ENCODE measurements at regions not wholly inside any gene's neighbourhood (a gene's known extent, or its start where the extent isn't known, plus 50 kb on each side); places are given as distances from the start of the nearest gene placed in this dataset.

DNA sequence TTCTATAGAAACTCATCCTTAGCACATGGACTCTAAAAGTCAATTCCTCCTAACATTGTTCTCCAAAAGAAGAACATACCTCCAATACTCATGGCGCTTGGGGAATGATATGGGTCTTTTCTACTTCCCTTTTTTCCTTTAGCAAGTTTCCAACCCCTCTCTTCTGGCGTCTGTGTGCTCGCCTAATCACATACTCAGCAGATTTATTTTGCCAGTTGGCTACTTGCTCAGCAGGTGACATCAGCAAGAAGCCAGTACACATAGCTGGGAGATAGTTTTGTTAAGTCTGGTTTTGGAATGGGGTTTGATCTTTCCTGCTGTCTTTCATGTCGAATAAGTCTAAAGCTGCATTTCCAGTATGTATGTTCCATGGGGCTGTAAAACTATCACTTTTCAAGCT is 193.8 kb downstream of the POM121L12 start:
- TF ChIP-seq, protein P1, sequence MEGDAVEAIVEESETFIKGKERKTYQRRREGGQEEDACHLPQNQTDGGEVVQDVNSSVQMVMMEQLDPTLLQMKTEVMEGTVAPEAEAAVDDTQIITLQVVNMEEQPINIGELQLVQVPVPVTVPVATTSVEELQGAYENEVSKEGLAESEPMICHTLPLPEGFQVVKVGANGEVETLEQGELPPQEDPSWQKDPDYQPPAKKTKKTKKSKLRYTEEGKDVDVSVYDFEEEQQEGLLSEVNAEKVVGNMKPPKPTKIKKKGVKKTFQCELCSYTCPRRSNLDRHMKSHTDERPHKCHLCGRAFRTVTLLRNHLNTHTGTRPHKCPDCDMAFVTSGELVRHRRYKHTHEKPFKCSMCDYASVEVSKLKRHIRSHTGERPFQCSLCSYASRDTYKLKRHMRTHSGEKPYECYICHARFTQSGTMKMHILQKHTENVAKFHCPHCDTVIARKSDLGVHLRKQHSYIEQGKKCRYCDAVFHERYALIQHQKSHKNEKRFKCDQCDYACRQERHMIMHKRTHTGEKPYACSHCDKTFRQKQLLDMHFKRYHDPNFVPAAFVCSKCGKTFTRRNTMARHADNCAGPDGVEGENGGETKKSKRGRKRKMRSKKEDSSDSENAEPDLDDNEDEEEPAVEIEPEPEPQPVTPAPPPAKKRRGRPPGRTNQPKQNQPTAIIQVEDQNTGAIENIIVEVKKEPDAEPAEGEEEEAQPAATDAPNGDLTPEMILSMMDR (IDR thresholded peaks at IDR 0.05 in 2 of 3, conservative IDR thresholded peaks at IDR 0.05 in 1 of 3; ENCODE audit: insufficient read depth in 2 of 3, low read depth in 1 of 3, low read length in 3 of 3) = no peak
- TF ChIP-seq CREB1 (IDR thresholded peaks at IDR 0.05) = no peak
- no peak for TF ChIP-seq CREB1 (CRISPR knock-in tag; IDR thresholded peaks at IDR 0.05)
- TF ChIP-seq ZNF830 (CRISPR knock-in tag; IDR thresholded peaks at IDR 0.05) = no peak
- TF ChIP-seq POLR3A (IDR thresholded peaks at IDR 0.05; ENCODE audit: borderline replicate concordance, extremely low read depth, insufficient read depth, insufficient read length) = no peak
- TF ChIP-seq, protein P2, sequence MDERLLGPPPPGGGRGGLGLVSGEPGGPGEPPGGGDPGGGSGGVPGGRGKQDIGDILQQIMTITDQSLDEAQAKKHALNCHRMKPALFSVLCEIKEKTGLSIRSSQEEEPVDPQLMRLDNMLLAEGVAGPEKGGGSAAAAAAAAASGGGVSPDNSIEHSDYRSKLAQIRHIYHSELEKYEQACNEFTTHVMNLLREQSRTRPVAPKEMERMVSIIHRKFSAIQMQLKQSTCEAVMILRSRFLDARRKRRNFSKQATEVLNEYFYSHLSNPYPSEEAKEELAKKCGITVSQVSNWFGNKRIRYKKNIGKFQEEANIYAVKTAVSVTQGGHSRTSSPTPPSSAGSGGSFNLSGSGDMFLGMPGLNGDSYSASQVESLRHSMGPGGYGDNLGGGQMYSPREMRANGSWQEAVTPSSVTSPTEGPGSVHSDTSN (CRISPR knock-in tag; IDR thresholded peaks at IDR 0.05; ENCODE audit: low read depth) = no peak
- TF ChIP-seq, protein P2 (tag; conservative IDR thresholded peaks at IDR 0.05; ENCODE audit: low read depth) = no peak
- TF ChIP-seq HNRNPLL (IDR thresholded peaks at IDR 0.05; ENCODE audit: low read depth, low read length, poor library complexity, severe bottlenecking) = no peak
- TF ChIP-seq, protein P3, sequence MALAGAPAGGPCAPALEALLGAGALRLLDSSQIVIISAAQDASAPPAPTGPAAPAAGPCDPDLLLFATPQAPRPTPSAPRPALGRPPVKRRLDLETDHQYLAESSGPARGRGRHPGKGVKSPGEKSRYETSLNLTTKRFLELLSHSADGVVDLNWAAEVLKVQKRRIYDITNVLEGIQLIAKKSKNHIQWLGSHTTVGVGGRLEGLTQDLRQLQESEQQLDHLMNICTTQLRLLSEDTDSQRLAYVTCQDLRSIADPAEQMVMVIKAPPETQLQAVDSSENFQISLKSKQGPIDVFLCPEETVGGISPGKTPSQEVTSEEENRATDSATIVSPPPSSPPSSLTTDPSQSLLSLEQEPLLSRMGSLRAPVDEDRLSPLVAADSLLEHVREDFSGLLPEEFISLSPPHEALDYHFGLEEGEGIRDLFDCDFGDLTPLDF (CRISPR knock-in tag; IDR thresholded peaks at IDR 0.05) = no peak
- TF ChIP-seq MAFK (IDR thresholded peaks at IDR 0.05; ENCODE audit: low read length) = no peak
- no peak for TF ChIP-seq XRCC3 (IDR thresholded peaks at IDR 0.05)
- TF ChIP-seq, protein P4, sequence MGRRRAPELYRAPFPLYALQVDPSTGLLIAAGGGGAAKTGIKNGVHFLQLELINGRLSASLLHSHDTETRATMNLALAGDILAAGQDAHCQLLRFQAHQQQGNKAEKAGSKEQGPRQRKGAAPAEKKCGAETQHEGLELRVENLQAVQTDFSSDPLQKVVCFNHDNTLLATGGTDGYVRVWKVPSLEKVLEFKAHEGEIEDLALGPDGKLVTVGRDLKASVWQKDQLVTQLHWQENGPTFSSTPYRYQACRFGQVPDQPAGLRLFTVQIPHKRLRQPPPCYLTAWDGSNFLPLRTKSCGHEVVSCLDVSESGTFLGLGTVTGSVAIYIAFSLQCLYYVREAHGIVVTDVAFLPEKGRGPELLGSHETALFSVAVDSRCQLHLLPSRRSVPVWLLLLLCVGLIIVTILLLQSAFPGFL (CRISPR knock-in tag; IDR thresholded peaks at IDR 0.05) = no peak
- TF ChIP-seq, protein P5, sequence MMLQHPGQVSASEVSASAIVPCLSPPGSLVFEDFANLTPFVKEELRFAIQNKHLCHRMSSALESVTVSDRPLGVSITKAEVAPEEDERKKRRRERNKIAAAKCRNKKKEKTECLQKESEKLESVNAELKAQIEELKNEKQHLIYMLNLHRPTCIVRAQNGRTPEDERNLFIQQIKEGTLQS (IDR thresholded peaks at IDR 0.05) = no peak
- TF ChIP-seq, protein P5 (CRISPR knock-in tag; conservative IDR thresholded peaks at IDR 0.05) = no peak
- no peak for TF ChIP-seq RNF2 (IDR thresholded peaks at IDR 0.05)
- no peak for TF ChIP-seq JUND (IDR thresholded peaks at IDR 0.05; ENCODE audit: borderline replicate concordance, low read depth, low read length)
- no peak for TF ChIP-seq JUND (tag; IDR thresholded peaks at IDR 0.05; ENCODE audit: borderline replicate concordance, low read depth, low read length)
- TF ChIP-seq ZNF140 (CRISPR knock-in tag; IDR thresholded peaks at IDR 0.05) = no peak
